Medulla oblongata (tissue), 1 donor: ENCODE measurements at regions not wholly inside any gene's neighbourhood (a gene's known extent, or its start where the extent isn't known, plus 50 kb on each side); places are given as distances from the start of the nearest gene placed in this dataset.

Source experiments
- DNase-seq: peaks from one replicate; pipeline ENCODE4 v3.0.0-alpha.2; 2015; ENCODE audit errors: extremely low spot score

- DNase-seq = no peak
Observed at GRCh38 chr4:147355847-147356246, 125.0 kb upstream of the EDNRA start.

GRCh38 chr4:147360301-147360700 lies 120.6 kb upstream of the EDNRA start:
- no peak for DNase-seq

GRCh38 chr4:147361726-147362125 lies 119.2 kb upstream of the EDNRA start:
- DNase-seq = peak; percentile 29

GRCh38 chr4:147362938-147363337 lies 118.0 kb upstream of the EDNRA start:
- DNase-seq = no peak

- no peak for DNase-seq
Observed at GRCh38 chr4:147363514-147363913, 117.4 kb upstream of the EDNRA start.

GRCh38 chr4:147365396-147365795 lies 115.5 kb upstream of the EDNRA start:
- DNase-seq = no peak

- no peak for DNase-seq
Observed at GRCh38 chr4:147366164-147366563, 114.7 kb upstream of the EDNRA start.

GRCh38 chr4:147367891-147368290 lies 113.0 kb upstream of the EDNRA start:
- no peak for DNase-seq

- no peak for DNase-seq
Observed at GRCh38 chr4:147368948-147369347, 111.9 kb upstream of the EDNRA start.

- DNase-seq = no peak
Observed at GRCh38 chr4:147370473-147370872, 110.4 kb upstream of the EDNRA start.

- DNase-seq = no peak
Observed at GRCh38 chr4:147370881-147371280, 110.0 kb upstream of the EDNRA start.

- no peak for DNase-seq
Observed at GRCh38 chr4:147371661-147372060, 109.2 kb upstream of the EDNRA start.

- DNase-seq = no peak
Observed at GRCh38 chr4:147378780-147379179, 102.1 kb upstream of the EDNRA start.

- no peak for DNase-seq
Observed at GRCh38 chr4:147381749-147382148, 99.1 kb upstream of the EDNRA start.

GRCh38 chr4:147388018-147388417 lies 92.9 kb upstream of the EDNRA start:
- no peak for DNase-seq

GRCh38 chr4:147396105-147396504 lies 84.8 kb upstream of the EDNRA start:
- no peak for DNase-seq

- no peak for DNase-seq
Observed at GRCh38 chr4:147398556-147398955, 82.3 kb upstream of the EDNRA start.

- no peak for DNase-seq
Observed at GRCh38 chr4:147400721-147401120, 80.2 kb upstream of the EDNRA start.

- no peak for DNase-seq
Observed at GRCh38 chr4:147401221-147401620, 79.7 kb upstream of the EDNRA start.

GRCh38 chr4:147407261-147408045 lies 73.4 kb upstream of the EDNRA start:
- no peak for DNase-seq

GRCh38 chr4:147408189-147408588 lies 72.7 kb upstream of the EDNRA start:
- DNase-seq = no peak

- DNase-seq = no peak
Observed at GRCh38 chr4:147409350-147409749, 71.5 kb upstream of the EDNRA start.

GRCh38 chr4:147418226-147418625 lies 62.7 kb upstream of the EDNRA start:
- DNase-seq = no peak

- DNase-seq = no peak
Observed at GRCh38 chr4:147421456-147421855, 59.4 kb upstream of the EDNRA start.
